ENCODE measurements at regions not wholly inside any gene's neighbourhood (a gene's known extent, or its start where the extent isn't known, plus 50 kb on each side); places are given as distances from the start of the nearest gene placed in this dataset.

DNA sequence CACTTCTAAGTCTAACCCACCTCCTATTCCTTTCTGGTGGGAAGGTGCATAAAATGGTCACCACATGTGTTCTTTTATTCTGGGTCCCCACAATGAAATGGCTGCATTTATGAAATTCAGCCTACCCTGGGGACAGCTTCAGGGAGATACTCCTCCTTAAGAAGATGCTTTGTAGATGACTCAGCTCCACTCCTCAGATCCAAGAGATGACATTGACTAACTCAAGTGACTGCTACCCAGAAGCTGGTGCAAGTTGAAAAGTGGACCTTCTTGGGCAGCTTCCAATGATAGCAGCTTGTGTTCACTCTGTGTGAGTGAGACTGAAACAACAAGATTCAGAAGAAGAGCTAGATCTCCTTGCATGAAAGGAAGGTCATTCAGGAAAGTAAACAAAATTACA lies 113.4 kb downstream of the SCP2D1 start:
- intact Hi-C loops (cut with DNase I), result no loop called here
- Histone ChIP-seq H3K4me1 (no peaks in the 10 kb centered on the region), H3K27me3 (no peaks in the 10 kb centered on the region), H3K9me3 (no peaks in the 10 kb centered on the region), H3K27ac (no peak overlapping the region), H3K36me3 (no peaks in the 10 kb centered on the region), H3K4me3 (no peak overlapping the region)
- TF ChIP-seq POLR2A (IDR thresholded peaks at IDR 0.05), result no peak
- TF ChIP-seq, protein P1, sequence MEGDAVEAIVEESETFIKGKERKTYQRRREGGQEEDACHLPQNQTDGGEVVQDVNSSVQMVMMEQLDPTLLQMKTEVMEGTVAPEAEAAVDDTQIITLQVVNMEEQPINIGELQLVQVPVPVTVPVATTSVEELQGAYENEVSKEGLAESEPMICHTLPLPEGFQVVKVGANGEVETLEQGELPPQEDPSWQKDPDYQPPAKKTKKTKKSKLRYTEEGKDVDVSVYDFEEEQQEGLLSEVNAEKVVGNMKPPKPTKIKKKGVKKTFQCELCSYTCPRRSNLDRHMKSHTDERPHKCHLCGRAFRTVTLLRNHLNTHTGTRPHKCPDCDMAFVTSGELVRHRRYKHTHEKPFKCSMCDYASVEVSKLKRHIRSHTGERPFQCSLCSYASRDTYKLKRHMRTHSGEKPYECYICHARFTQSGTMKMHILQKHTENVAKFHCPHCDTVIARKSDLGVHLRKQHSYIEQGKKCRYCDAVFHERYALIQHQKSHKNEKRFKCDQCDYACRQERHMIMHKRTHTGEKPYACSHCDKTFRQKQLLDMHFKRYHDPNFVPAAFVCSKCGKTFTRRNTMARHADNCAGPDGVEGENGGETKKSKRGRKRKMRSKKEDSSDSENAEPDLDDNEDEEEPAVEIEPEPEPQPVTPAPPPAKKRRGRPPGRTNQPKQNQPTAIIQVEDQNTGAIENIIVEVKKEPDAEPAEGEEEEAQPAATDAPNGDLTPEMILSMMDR (IDR thresholded peaks at IDR 0.05), result no peak
- no peak for DNase-seq

DNA sequence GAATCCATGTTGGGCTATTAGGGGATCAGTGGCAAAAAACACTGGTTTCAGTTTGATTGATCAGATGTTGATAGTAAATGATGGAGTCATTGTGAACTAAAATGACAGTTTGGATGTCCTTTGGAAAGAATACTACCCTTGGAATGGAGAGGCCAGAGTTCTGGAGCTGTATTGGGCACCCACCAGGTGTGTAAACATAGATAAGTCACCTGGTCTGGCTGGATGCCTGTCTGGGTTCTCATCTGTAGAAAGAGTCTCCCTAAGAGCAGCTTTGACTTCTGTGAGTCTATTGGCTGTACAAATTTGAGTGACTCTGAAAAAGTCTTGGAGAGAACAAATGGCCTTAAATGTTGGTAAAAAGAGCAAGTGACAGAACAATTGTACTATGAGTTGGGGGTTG lies 115.0 kb downstream of the SCP2D1 start:
- Histone ChIP-seq H3K9me3 (peaks cover 0 to 4% (median 0%) of the 10 kb centered on the region in 3 donors), H3K27ac (no peak overlapping the region), H3K27me3 (no peaks in the 10 kb centered on the region), H3K36me3 (no peaks in the 10 kb centered on the region), H3K4me1 (no peaks in the 10 kb centered on the region), H3K4me3 (no peak overlapping the region)
- DNase-seq, result no peak
- intact Hi-C loops (cut with DNase I), result no loop called here
- TF ChIP-seq, protein P1 (IDR thresholded peaks at IDR 0.05), result no peak
- no peak for TF ChIP-seq POLR2A (IDR thresholded peaks at IDR 0.05)

DNA sequence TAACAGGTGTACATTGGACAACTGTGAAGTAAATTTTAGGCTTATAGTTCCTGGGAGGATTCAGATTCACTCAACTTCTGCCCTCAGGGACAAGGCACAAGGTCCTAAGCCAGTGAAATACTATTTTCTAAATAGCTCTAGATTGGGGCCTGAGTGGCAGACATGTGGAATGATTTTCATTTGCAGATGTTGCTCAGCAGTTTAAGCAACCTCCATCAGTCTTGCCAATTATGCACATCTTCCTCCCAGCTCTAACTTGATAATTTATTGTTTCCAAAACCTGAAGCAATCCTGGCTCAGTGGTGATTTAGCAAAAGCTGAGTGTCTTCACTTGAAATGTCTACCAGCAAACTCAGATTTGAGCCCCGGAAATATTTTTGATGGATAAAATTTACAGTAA lies 116.2 kb downstream of the SCP2D1 start:
- H3K36me3 ChIP-seq, result no peaks in the 10 kb centered on the region
- TF ChIP-seq, protein P1 (IDR thresholded peaks at IDR 0.05), result no peak
- TF ChIP-seq POLR2A (IDR thresholded peaks at IDR 0.05), result no peak
- H3K9me3 ChIP-seq, result peaks cover 0 to 4% (median 0%) of the 10 kb centered on the region in 3 donors
- H3K4me3 ChIP-seq, result no peak overlapping the region
- 83 to 92% methylated on average over 1 of the region's 1 CpG for WGBS, 2 donors
- H3K4me1 ChIP-seq, result no peaks in the 10 kb centered on the region
- no peak for DNase-seq
- no peak overlapping the region for H3K27ac ChIP-seq
- intact Hi-C loops (cut with DNase I), result no loop called here
- no peaks in the 10 kb centered on the region for H3K27me3 ChIP-seq

DNA sequence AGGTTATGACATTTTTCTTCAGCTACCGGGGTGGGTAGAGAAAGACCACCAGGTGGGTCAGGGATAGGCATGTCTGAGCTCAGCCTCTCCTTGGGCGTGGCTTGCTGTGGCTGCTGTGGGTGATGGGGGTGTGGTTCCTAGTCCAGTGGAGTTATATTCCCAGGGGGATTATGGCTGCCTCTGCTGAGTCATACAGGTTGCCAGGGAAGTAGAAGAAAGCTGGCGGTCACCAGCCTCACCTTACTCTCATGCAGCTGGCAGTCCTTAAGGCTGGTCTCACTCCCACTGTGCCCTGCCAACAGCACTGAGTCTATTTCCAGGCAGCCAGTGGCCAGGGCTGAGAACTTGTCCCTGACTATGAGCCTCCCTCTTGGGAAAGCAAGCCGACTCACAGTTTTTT lies 130.0 kb downstream of the SCP2D1 start:
- no peak overlapping the region for H3K27ac ChIP-seq
- 63 to 84% methylated on average over 2 to 3 of the region's 4 CpGs for WGBS, 2 donors
- H3K9me3 ChIP-seq, result no peaks in the 10 kb centered on the region
- H3K4me3 ChIP-seq, result no peak overlapping the region
- no peak for TF ChIP-seq POLR2A (IDR thresholded peaks at IDR 0.05)
- TF ChIP-seq, protein P1 (IDR thresholded peaks at IDR 0.05), result no peak
- H3K36me3 ChIP-seq, result no peaks in the 10 kb centered on the region
- no peak for DNase-seq
- no peaks in the 10 kb centered on the region for H3K27me3 ChIP-seq
- no peaks in the 10 kb centered on the region for H3K4me1 ChIP-seq
- intact Hi-C loops (cut with DNase I), result no loop called here

DNA sequence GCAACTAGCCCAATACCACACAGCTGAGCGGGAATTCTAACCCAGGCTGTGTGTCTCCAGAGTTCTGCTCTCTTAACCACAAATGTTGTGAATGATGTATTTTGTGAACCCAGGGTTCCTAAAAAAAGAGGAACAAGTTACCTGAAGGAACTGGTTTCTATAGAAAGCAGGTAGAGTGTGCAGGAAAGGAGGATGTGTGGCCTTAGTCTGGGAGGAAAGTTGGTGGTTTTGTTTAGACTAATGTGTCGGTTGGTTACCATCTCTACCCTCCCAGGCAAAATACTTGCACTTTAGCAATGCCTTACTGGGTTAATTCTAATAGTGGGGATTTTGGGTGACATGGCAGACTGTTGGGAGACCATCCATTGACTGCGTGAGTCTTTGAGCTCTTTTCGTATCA lies 143.3 kb downstream of the SCP2D1 start:
- H3K4me3 ChIP-seq, result no peak overlapping the region
- intact Hi-C loops (cut with DNase I), result no loop called here
- H3K27me3 ChIP-seq, result no peaks in the 10 kb centered on the region
- H3K36me3 ChIP-seq, result no peaks in the 10 kb centered on the region
- TF ChIP-seq, protein P1 (IDR thresholded peaks at IDR 0.05), result no peak
- no peak for TF ChIP-seq POLR2A (IDR thresholded peaks at IDR 0.05)
- H3K27ac ChIP-seq, result no peak overlapping the region
- no peaks in the 10 kb centered on the region for H3K9me3 ChIP-seq
- DNase-seq, result no peak
- 83 to 91% methylated on average over 4 of the region's 4 CpGs for WGBS, 2 donors
- no peaks in the 10 kb centered on the region for H3K4me1 ChIP-seq
